ENCODE measurements at regions not wholly inside any gene's neighbourhood (a gene's known extent, or its start where the extent isn't known, plus 50 kb on each side); places are given as distances from the start of the nearest gene placed in this dataset.

GRCh38 chr3:159858650-159859049, 130.0 kb upstream of the IL12A start:
- H3K4me3 ChIP-seq (ENCODE audit: low read depth, low read length): no peak overlapping the region
- TF ChIP-seq CTCF (IDR thresholded peaks at IDR 0.05; ENCODE audit: borderline replicate concordance, insufficient read depth, low read depth, low read length): no peak

GRCh38 chr3:159859424-159859823, 129.2 kb upstream of the IL12A start:
- no peak for TF ChIP-seq CTCF (IDR thresholded peaks at IDR 0.05; ENCODE audit: borderline replicate concordance, insufficient read depth, low read depth, low read length)
- H3K4me3 ChIP-seq (ENCODE audit: low read depth, low read length): no peak overlapping the region

GRCh38 chr3:159859836-159860235, 128.8 kb upstream of the IL12A start:
- no peak overlapping the region for H3K4me3 ChIP-seq (ENCODE audit: low read depth, low read length)
- TF ChIP-seq CTCF (IDR thresholded peaks at IDR 0.05; ENCODE audit: borderline replicate concordance, insufficient read depth, low read depth, low read length): no peak

GRCh38 chr3:159860269-159861116, 128.1 kb upstream of the IL12A start:
- no peak overlapping the region for H3K4me3 ChIP-seq (ENCODE audit: low read depth, low read length)
- TF ChIP-seq CTCF (IDR thresholded peaks at IDR 0.05; ENCODE audit: borderline replicate concordance, insufficient read depth, low read depth, low read length): no peak

GRCh38 chr3:159861369-159861987, 127.2 kb upstream of the IL12A start:
- TF ChIP-seq CTCF (IDR thresholded peaks at IDR 0.05; ENCODE audit: borderline replicate concordance, insufficient read depth, low read depth, low read length): no peak
- H3K4me3 ChIP-seq (ENCODE audit: low read depth, low read length): no peak overlapping the region

- TF ChIP-seq CTCF (IDR thresholded peaks at IDR 0.05; ENCODE audit: borderline replicate concordance, insufficient read depth, low read depth, low read length): no peak
- no peak overlapping the region for H3K4me3 ChIP-seq (ENCODE audit: low read depth, low read length)
These were observed 123.5 kb upstream of the IL12A start for GRCh38 chr3:159865041-159865579.
